ENCODE measurements at regions not wholly inside any gene's neighbourhood (a gene's known extent, or its start where the extent isn't known, plus 50 kb on each side); places are given as distances from the start of the nearest gene placed in this dataset.

DNA sequence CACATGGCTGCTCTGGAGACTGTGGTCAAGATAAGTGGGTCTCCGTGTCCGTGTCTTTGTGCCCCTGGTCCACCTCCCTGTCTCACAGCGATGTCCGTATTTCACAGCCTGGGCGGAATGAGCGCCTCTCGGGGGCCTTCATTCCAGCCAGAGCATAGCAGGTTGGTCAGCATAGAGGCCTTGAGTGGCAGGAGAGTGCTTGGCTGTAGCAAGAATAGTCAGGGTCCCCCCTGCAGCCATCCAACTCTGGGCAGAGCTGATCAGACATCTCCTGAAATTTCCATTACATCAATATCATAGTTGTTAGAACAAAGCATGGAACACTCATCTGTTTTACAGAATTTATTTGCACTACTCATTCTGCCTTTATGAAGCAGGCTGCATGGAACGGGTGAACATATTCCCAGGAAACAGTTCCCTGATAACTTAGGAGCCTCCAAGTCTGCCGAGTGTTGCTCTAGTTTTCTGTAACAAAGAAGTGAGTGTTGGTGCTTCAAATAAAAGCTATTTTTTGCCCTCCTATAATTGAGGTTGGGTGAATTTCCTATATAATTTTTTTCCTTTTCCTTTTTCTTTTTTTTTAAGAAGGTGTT is 255.3 kb downstream of the INHBA start:
- no peak for TF ChIP-seq POLR2A (IDR thresholded peaks at IDR 0.05)
- TF ChIP-seq, protein P1, sequence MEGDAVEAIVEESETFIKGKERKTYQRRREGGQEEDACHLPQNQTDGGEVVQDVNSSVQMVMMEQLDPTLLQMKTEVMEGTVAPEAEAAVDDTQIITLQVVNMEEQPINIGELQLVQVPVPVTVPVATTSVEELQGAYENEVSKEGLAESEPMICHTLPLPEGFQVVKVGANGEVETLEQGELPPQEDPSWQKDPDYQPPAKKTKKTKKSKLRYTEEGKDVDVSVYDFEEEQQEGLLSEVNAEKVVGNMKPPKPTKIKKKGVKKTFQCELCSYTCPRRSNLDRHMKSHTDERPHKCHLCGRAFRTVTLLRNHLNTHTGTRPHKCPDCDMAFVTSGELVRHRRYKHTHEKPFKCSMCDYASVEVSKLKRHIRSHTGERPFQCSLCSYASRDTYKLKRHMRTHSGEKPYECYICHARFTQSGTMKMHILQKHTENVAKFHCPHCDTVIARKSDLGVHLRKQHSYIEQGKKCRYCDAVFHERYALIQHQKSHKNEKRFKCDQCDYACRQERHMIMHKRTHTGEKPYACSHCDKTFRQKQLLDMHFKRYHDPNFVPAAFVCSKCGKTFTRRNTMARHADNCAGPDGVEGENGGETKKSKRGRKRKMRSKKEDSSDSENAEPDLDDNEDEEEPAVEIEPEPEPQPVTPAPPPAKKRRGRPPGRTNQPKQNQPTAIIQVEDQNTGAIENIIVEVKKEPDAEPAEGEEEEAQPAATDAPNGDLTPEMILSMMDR (IDR thresholded peaks at IDR 0.05): no peak
